Heart right ventricle (tissue), 16 donors: ENCODE measurements at regions not wholly inside any gene's neighbourhood (a gene's known extent, or its start where the extent isn't known, plus 50 kb on each side); places are given as distances from the start of the nearest gene placed in this dataset.

Source experiments
- ATAC-seq, 8 donors: fragments of 200-7000 bp; cut with Tn5 transposase; one replicate each; pipeline ENCODE4 v1.9.1; 2020; ENCODE audit warnings: mild to moderate bottlenecking in 8 of 8, moderate library complexity in 8 of 8, moderate number of reproducible peaks in 1 of 8
- DNase-seq, 2 donors: peaks; one replicate each; pipeline ENCODE4 v3.0.0-alpha.2; 2020
- H3K27ac ChIP-seq, 10 donors: fragments of 200-600 bp; sonication (generic) in 2 of 10; one replicate each; pipeline versions ENCODE4 v1.5.0 to v1.8.0; 2020 to 2022; ENCODE audit warnings: mild to moderate bottlenecking in 3 of 10
- H3K27me3 ChIP-seq, 7 donors: fragments of 200-600 bp; one replicate each; pipeline ENCODE4 v1.8.0; 2021 to 2022; ENCODE audit warnings: mild to moderate bottlenecking in 2 of 7
- H3K36me3 ChIP-seq, 9 donors: fragments of 200-600 bp; sonication (generic) in 1 of 9; one replicate each; pipeline versions ENCODE4 v1.5.0 to v1.8.0; 2020 to 2022; ENCODE audit warnings: mild to moderate bottlenecking in 2 of 9
- H3K4me1 ChIP-seq, 9 donors: fragments of 200-600 bp; sonication (generic) in 1 of 9; one replicate each; pipeline versions ENCODE4 v1.5.0 to v1.8.0; 2020 to 2022; ENCODE audit warnings: mild to moderate bottlenecking in 4 of 9
- H3K4me3 ChIP-seq, 10 donors: fragments of 200-600 bp; sonication (generic) in 2 of 10; one replicate each; pipeline versions ENCODE4 v1.5.0 to v1.8.0; 2020 to 2022; ENCODE audit warnings: mild to moderate bottlenecking in 7 of 10, moderate library complexity in 2 of 10
- H3K9me3 ChIP-seq, 11 donors: fragments of 200-600 bp in 10 of 11; sonication (generic) in 2 of 11; one replicate each; pipeline versions ENCODE4 v1.5.0 to v1.8.0; 2013 to 2022; ENCODE audit warnings: mild to moderate bottlenecking in 2 of 11, control low read depth in 1 of 11, moderate library complexity in 1 of 11
- CTCF ChIP-seq, 9 donors: fragments of 200-600 bp; sonication (generic) in 2 of 9; IDR thresholded peaks; one replicate each; pipeline versions ENCODE4 v1.5.0 to v1.8.0; 2021 to 2022; ENCODE audit warnings: antibody characterized with exemption in 9 of 9, mild to moderate bottlenecking in 5 of 9, moderate library complexity in 1 of 9
- WGBS, 2 donors: extraction: QIAGEN DNeasy Blood & Tissue Kit; methylation state at CpG; one replicate each; pipeline ENCODE4 v1.1.7; 2013; ENCODE audit warnings: inconsistent platforms in 1 of 2; 5-methylcytosine and 5-hydroxymethylcytosine counted together
- intact Hi-C, 10 donors: fragments of 100-400 bp; cut with DNase I; formaldehyde crosslinking; loops; one replicate each; pipeline versions ENCODE4 v1.11.1 to v1.14.2; 2022
- donor health status: Arrhythmogenic right ventricular cardiomyopathy.
- donor health status: ischemic (EF 13 %, LVEDD 7.1; RV severe dilation, severe dysfunction).
- donor health status: healthy with polysubstance abuse.
- donor health status: DM: no; HTN: yes; CAD: no.
- donor health status: DM: no; HTN: no; CAD: no.
- donor health status: ischemic (EF 25% LVEDD 6.9; RV normal size, moderate dysfunction).
- donor health status: ischemic (EF 25% LVEDD 5.7; RV mildly dilated, moderate dysfunction).
- donor health status: healthy.
- donor health status: DM: yes; HTN: yes; CAD: no.
- donor health status: Ischemic cardiomyopathy.
- donor health status: ischemic (EF 35%, LVEDD 5.7; RV mildly dilated, moderate dysfunction).
- donor health status: nonischemic (EF 11% LVEDD 7.7; RV severe dilation, severe dysfunction).
- donor health status: DM: yes; HTN: yes; CAD: no.
- donor health status: PGD.
- donor health status: ischemic (EF 29% LVEDD 5.4; RV normal size, mild dysfunction).
- donor health status: nonischemic (EF 23%, LVEDD 6.1; RV moderate dilation, normal function).

DNA sequence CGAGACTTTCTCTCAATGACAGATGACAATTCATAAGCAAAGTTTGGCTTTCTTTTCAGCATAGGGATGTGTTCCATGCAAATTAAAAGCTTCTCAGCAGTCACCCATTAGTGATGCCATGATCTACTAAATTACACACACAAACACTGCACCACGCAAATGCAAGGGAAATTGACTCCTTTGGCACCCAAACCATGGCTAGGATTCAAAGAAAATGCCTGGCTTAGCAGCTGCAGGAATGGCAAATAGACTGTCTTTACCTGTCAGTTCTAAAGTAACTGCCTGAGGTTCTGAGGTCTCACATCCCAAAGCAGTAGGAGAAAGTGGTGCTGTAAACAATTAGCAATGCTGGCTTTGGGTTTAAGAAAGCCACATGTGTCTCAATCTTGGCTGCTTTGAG, 108.6 kb upstream of the ATP10B start:
- 74 to 80% methylated on average over 2 of the region's 2 CpGs for WGBS, 2 donors
- Histone ChIP-seq H3K36me3 (no peaks in the 10 kb centered on the region), H3K4me1 (no peaks in the 10 kb centered on the region), H3K4me3 (no peak overlapping the region), H3K27me3 (peaks cover 0 to 6% (median 0%) of the 10 kb centered on the region in 7 donors), H3K27ac (no peak overlapping the region), H3K9me3 (no peaks in the 10 kb centered on the region)
- ATAC-seq (no peak), DNase-seq (no peak)
- no peak for TF ChIP-seq CTCF (IDR thresholded peaks at IDR 0.05)
- intact Hi-C loops, result no loop called here

- Histone ChIP-seq H3K9me3 (no peaks in the 10 kb centered on the region), H3K27me3 (peaks cover 0 to 6% (median 0%) of the 10 kb centered on the region in 7 donors), H3K36me3 (no peaks in the 10 kb centered on the region), H3K4me1 (no peaks in the 10 kb centered on the region), H3K4me3 (no peak overlapping the region), H3K27ac (no peak overlapping the region)
- ATAC-seq (no peak), DNase-seq (no peak)
- no peak for TF ChIP-seq CTCF (IDR thresholded peaks at IDR 0.05)
- intact Hi-C loops, result no loop called here
- WGBS, 2 donors, result 61 to 71% methylated on average over 2 of the region's 2 CpGs
These were observed 107.8 kb upstream of the ATP10B start for GRCh38 chr5:160959804-160960203.

DNA sequence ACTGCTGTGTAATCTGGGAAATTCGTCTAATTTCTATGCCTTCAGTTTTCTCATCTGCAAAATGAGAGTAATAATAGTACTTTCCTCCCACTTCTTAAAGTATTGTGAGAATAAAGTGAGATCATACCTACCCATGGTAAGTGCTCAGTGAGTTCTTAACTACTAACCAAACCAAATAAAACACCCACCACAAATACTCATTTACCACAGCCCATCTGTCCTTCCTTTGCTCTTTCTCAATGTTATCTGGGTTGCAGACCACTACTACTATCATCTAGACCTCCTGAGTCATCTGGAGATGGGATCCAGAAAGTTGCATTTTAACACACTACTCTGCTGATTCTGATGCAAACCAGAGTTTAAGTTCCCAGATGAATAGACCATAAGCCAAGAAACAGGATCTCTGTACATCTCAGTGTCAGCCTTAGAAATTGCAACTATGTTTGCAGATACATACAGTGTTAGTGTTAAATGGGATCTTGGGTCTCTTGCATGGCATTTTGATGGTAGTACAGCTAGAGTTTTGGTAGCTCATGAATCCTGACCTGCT, 105.4 kb upstream of the ATP10B start:
- intact Hi-C loops, result no loop called here
- TF ChIP-seq CTCF (IDR thresholded peaks at IDR 0.05), result no peak
- WGBS, 2 donors, result 58 to 75% methylated on average over 1 of the region's 1 CpG
- peaks cover 0 to 6% (median 0%) of the 10 kb centered on the region in 7 donors for H3K27me3 ChIP-seq
- H3K27ac ChIP-seq, result no peak overlapping the region
- no peaks in the 10 kb centered on the region for H3K36me3 ChIP-seq
- H3K9me3 ChIP-seq, result no peaks in the 10 kb centered on the region
- no peaks in the 10 kb centered on the region for H3K4me1 ChIP-seq
- no peak for DNase-seq
- ATAC-seq, result no peak
- H3K4me3 ChIP-seq, result no peak overlapping the region

GRCh38 chr5:160956051-160956450, 104.0 kb upstream of the ATP10B start:
- intact Hi-C loops, result no loop called here
- no peak for ATAC-seq
- Histone ChIP-seq H3K4me3 (no peak overlapping the region), H3K9me3 (no peaks in the 10 kb centered on the region), H3K4me1 (no peaks in the 10 kb centered on the region), H3K36me3 (no peaks in the 10 kb centered on the region), H3K27ac (no peak overlapping the region), H3K27me3 (peaks cover 0 to 6% (median 0%) of the 10 kb centered on the region in 7 donors)
- DNase-seq, result no peak
- TF ChIP-seq CTCF (IDR thresholded peaks at IDR 0.05), result no peak
- 68 to 75% methylated on average over 1 of the region's 1 CpG for WGBS, 2 donors
